ENCODE measurements at regions not wholly inside any gene's neighbourhood (a gene's known extent, or its start where the extent isn't known, plus 50 kb on each side); places are given as distances from the start of the nearest gene placed in this dataset.

DNA sequence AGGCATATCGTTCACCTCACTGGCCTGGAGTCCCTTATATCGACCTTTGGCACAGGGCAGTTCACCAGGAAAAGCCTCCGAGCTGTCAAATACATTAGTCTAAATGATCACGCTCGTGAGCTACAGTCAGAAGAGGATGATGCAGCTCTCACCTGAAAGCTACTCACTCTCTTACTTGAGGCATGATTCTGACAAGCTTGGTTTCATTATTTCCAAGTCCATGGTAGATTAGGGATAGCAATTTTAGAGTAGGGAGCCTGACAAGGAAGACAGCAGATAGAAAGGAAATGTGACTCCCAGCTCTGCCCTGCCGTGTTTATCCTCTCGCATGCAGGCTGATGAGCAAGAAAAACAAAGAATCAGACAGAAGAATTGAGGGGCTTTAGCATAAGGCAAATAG is 98.0 kb upstream of the MAP1B start:
- no peak for TF ChIP-seq ZFX (IDR thresholded peaks at IDR 0.05; ENCODE audit: borderline replicate concordance)
- TF ChIP-seq, protein P1, sequence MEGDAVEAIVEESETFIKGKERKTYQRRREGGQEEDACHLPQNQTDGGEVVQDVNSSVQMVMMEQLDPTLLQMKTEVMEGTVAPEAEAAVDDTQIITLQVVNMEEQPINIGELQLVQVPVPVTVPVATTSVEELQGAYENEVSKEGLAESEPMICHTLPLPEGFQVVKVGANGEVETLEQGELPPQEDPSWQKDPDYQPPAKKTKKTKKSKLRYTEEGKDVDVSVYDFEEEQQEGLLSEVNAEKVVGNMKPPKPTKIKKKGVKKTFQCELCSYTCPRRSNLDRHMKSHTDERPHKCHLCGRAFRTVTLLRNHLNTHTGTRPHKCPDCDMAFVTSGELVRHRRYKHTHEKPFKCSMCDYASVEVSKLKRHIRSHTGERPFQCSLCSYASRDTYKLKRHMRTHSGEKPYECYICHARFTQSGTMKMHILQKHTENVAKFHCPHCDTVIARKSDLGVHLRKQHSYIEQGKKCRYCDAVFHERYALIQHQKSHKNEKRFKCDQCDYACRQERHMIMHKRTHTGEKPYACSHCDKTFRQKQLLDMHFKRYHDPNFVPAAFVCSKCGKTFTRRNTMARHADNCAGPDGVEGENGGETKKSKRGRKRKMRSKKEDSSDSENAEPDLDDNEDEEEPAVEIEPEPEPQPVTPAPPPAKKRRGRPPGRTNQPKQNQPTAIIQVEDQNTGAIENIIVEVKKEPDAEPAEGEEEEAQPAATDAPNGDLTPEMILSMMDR (IDR thresholded peaks at IDR 0.05) = no peak
- peak overlapping the region; percentile 74 for H3K27ac ChIP-seq

- H3K27ac ChIP-seq = peak overlapping the region; percentile 74
- TF ChIP-seq ZFX (IDR thresholded peaks at IDR 0.05; ENCODE audit: borderline replicate concordance) = no peak
- TF ChIP-seq, protein P1 (IDR thresholded peaks at IDR 0.05) = 0 out of 2 replicates have a peak, but pooled peaks have one; percentile 7
These were observed 96.8 kb upstream of the MAP1B start for GRCh38 chr5:72010430-72010829.

DNA sequence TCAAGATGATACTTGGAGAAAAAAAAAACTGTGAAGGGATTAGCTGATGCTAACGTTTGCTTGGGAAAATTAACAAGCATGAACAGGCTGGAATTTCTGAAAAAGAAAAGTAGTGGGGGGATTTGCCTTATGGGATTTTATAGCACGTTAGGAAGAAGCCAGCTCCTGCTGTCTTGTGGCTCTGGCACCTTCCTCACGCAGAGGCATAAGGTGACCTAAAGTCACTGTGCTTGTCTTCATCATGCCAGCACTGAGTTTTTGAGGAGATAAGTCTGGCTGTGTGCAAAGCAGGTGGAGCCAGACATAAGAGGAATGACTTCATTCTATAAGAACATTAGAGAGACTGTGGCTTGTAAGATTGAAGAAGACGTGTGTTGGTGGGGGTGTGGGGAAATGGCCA is 94.4 kb upstream of the MAP1B start:
- no peak for TF ChIP-seq ZFX (IDR thresholded peaks at IDR 0.05; ENCODE audit: borderline replicate concordance)
- TF ChIP-seq, protein P1 (IDR thresholded peaks at IDR 0.05) = no peak
- no peak overlapping the region for H3K27ac ChIP-seq

DNA sequence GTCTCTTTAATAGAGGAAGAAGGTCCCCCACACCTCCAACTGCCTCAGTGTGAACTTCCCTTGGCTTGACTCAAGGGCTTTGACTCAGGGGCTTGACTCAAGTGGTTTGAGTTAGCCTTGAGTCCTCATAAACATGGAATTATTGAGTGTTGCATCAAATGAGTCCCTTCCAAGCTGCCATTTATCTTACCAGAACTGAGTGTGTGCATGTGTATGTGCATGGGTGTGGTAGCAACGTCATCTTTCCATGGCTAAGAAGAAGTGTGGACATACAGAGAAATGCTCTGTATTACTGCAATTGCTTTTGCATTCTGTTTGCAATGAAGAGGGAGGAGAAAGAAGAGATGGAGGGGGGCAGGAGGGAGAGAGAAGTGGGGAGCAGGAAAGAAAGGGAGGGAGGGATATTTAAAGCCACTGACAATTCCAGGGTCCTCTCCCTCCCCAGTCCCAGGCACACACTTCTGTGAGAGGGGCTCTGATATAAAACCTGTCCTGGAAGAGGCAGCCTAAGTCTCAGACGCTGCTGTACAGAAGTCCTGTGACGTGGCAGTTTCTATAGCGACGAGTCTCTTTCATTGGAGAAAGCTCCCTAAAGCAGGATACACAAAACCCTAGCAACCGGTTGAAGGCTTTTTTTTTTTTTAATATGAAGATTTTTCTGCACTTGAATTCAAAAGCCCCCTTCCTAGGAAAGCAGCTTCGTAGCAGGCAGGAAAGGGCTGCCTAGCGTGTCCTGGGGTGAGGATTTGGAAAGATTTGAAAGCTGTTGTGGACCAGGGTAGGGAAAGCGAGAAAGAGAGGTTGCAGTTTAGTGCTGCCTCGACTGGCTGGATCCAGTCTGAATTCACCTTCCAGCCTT is 93.3 kb upstream of the MAP1B start:
- H3K27ac ChIP-seq = no peak overlapping the region
- no peak for TF ChIP-seq ZFX (IDR thresholded peaks at IDR 0.05; ENCODE audit: borderline replicate concordance)
- TF ChIP-seq, protein P1 (IDR thresholded peaks at IDR 0.05) = no peak

GRCh38 chr5:72015103-72015548 is 92.1 kb upstream of the MAP1B start:
- TF ChIP-seq, protein P1 (IDR thresholded peaks at IDR 0.05) = no peak
- no peak for TF ChIP-seq ZFX (IDR thresholded peaks at IDR 0.05; ENCODE audit: borderline replicate concordance)
- no peak overlapping the region for H3K27ac ChIP-seq

GRCh38 chr5:72018143-72018803 is 89.0 kb upstream of the MAP1B start:
- no peak for TF ChIP-seq ZFX (IDR thresholded peaks at IDR 0.05; ENCODE audit: borderline replicate concordance)
- TF ChIP-seq, protein P1 (IDR thresholded peaks at IDR 0.05) = peak; percentile 91
- no peak overlapping the region for H3K27ac ChIP-seq

Measured in 22Rv1 (cell line).